ENCODE measurements at regions not wholly inside any gene's neighbourhood (a gene's known extent, or its start where the extent isn't known, plus 50 kb on each side); places are given as distances from the start of the nearest gene placed in this dataset.
A peak's percentile ranks its signal among the peaks of the same experiment; 100 is the strongest.

- Histone ChIP-seq H3K27ac (no peak overlapping the region), H3K4me3 (no peak overlapping the region)
- no peak for DNase-seq (ENCODE audit: low spot score)
- no peak for TF ChIP-seq CTCF (IDR thresholded peaks at IDR 0.05)
Measured at GRCh38 chr10:3928569-3928968, 143.6 kb upstream of the KLF6 start.

- H3K4me3 ChIP-seq: no peak overlapping the region
- TF ChIP-seq CTCF (IDR thresholded peaks at IDR 0.05): no peak
- H3K27ac ChIP-seq: no peak overlapping the region
- DNase-seq (ENCODE audit: low spot score): no peak
Measured at GRCh38 chr10:3928078-3928477, 143.1 kb upstream of the KLF6 start.

GRCh38 chr10:3926675-3927525, 141.9 kb upstream of the KLF6 start:
- DNase-seq (ENCODE audit: low spot score): no peak
- TF ChIP-seq CTCF (IDR thresholded peaks at IDR 0.05): no peak
- Histone ChIP-seq H3K4me3 (peak overlapping the region; percentile 24), H3K27ac (peak overlapping the region; percentile 43 to 73)

GRCh38 chr10:3926258-3926657, 141.2 kb upstream of the KLF6 start:
- TF ChIP-seq CTCF (IDR thresholded peaks at IDR 0.05): no peak

GRCh38 chr10:3925184-3925583, 140.2 kb upstream of the KLF6 start:
- DNase-seq (ENCODE audit: low spot score): no peak

More at GRCh38 chr10:3926258-3926657, 141.2 kb upstream of the KLF6 start:
- H3K4me3 ChIP-seq: no peak overlapping the region
- H3K27ac ChIP-seq: peak overlapping the region; percentile 43 to 73
- DNase-seq (ENCODE audit: low spot score): no peak

GRCh38 chr10:3924344-3924743, 139.3 kb upstream of the KLF6 start:
- H3K27ac ChIP-seq: peak overlapping the region in 1 of 2 donors; percentile 24
- no peak overlapping the region for H3K4me3 ChIP-seq
- no peak for DNase-seq (ENCODE audit: low spot score)
- no peak for TF ChIP-seq CTCF (IDR thresholded peaks at IDR 0.05)

More at GRCh38 chr10:3925184-3925583, 140.2 kb upstream of the KLF6 start:
- no peak for TF ChIP-seq CTCF (IDR thresholded peaks at IDR 0.05)
- Histone ChIP-seq H3K4me3 (no peak overlapping the region), H3K27ac (no peak overlapping the region)

GRCh38 chr10:3923033-3923432, 138.0 kb upstream of the KLF6 start:
- TF ChIP-seq CTCF (IDR thresholded peaks at IDR 0.05): no peak

More at GRCh38 chr10:3923033-3923432, 138.0 kb upstream of the KLF6 start:
- DNase-seq (ENCODE audit: low spot score): no peak
- H3K4me3 ChIP-seq: no peak overlapping the region
- H3K27ac ChIP-seq: no peak overlapping the region
